Amygdala (tissue), 56 donors: ENCODE measurements at regions not wholly inside any gene's neighbourhood (a gene's known extent, or its start where the extent isn't known, plus 50 kb on each side); places are given as distances from the start of the nearest gene placed in this dataset.
"Not testable (repeated sequence)": the region's sequence is repeated elsewhere in the genome, so short reads cannot be mapped to it uniquely, and the experiment has no call there.

Source experiments
- DNase-seq, 56 donors: peaks; one replicate each; lab custom pipeline; 2025; lab: John Stamatoyannopoulos, UW

- no peak for DNase-seq
Observed at GRCh38 chrX:8105531-8105930, 65.5 kb downstream of the VCX2 start.

- DNase-seq = no peak
Observed at GRCh38 chrX:8103655-8104054, 67.4 kb downstream of the VCX2 start.

GRCh38 chrX:8091510-8091909 lies 79.6 kb downstream of the VCX2 start:
- DNase-seq = no peak

- no peak for DNase-seq
Observed at GRCh38 chrX:8090906-8091305, 80.2 kb downstream of the VCX2 start.

GRCh38 chrX:8090482-8090881 lies 80.6 kb downstream of the VCX2 start:
- DNase-seq = no peak

GRCh38 chrX:8089141-8089540 lies 81.9 kb downstream of the VCX2 start:
- no peak for DNase-seq

GRCh38 chrX:8084006-8084405 lies 87.1 kb downstream of the VCX2 start:
- peak in 3 of 56 donors; percentile 0 to 1 (median 0) for DNase-seq

GRCh38 chrX:8083286-8083685 lies 87.8 kb downstream of the VCX2 start:
- DNase-seq = no peak

GRCh38 chrX:8075636-8076035 lies 95.4 kb downstream of the VCX2 start:
- no peak for DNase-seq

- DNase-seq = no peak
Observed at GRCh38 chrX:8067754-8068462, 103.2 kb downstream of the VCX2 start.

GRCh38 chrX:8052909-8053308 lies 118.2 kb downstream of the VCX2 start:
- DNase-seq = no peak

- no peak for DNase-seq
Observed at GRCh38 chrX:8049827-8050226, 121.2 kb downstream of the VCX2 start.

GRCh38 chrX:8048466-8048865 lies 121.3 kb upstream of the PNPLA4 start:
- no peak for DNase-seq

GRCh38 chrX:8044947-8045346 lies 117.7 kb upstream of the PNPLA4 start:
- DNase-seq = peak in 2 of 56 donors; percentile 0

- DNase-seq = no peak
Observed at GRCh38 chrX:8043546-8043945, 116.3 kb upstream of the PNPLA4 start.

- DNase-seq = no peak
Observed at GRCh38 chrX:8043121-8043520, 115.9 kb upstream of the PNPLA4 start.

- no peak for DNase-seq
Observed at GRCh38 chrX:8042304-8042703, 115.1 kb upstream of the PNPLA4 start.

GRCh38 chrX:8039711-8040110 lies 112.5 kb upstream of the PNPLA4 start:
- DNase-seq = not testable (repeated sequence)

- DNase-seq = no peak
Observed at GRCh38 chrX:8037593-8038348, 110.6 kb upstream of the PNPLA4 start.

GRCh38 chrX:8036914-8037313 lies 109.7 kb upstream of the PNPLA4 start:
- DNase-seq = no peak

- no peak for DNase-seq
Observed at GRCh38 chrX:8034058-8034457, 106.8 kb upstream of the PNPLA4 start.

- no peak for DNase-seq
Observed at GRCh38 chrX:8033175-8033574, 106.0 kb upstream of the PNPLA4 start.
